ENCODE measurements at regions not wholly inside any gene's neighbourhood (a gene's known extent, or its start where the extent isn't known, plus 50 kb on each side); places are given as distances from the start of the nearest gene placed in this dataset.
A peak's percentile ranks its signal among the peaks of the same experiment; 100 is the strongest.

DNA sequence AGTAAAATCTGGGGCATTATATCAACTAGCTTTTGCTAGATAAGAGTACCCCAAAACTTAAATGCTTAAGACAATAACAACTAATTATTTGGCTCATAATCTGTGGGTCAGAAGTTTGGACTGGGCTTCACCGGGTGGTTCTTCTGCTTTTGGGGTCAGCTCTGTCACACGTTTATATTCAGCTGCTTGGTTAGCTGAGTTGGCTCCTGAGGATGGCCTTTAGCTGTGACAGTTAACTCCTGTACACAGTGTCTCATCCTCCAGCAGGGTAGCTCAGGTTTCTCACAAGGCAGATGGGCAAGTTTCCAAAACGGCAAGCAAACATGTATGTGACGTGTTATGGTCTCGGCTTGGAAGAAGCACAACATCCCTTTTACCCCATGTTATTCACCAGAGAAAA is 488.2 kb downstream of the TLE4 start:
- H3K27ac Mint-ChIP-seq = peak overlapping the region; percentile 15
- Histone ChIP-seq H4K20me1 (ENCODE audit: low read depth) (no peaks in the 10 kb centered on the region), H3K4me3 (no peak overlapping the region), H3K79me2 (ENCODE audit: low read depth) (no peaks in the 10 kb centered on the region), H3K9ac (no peak overlapping the region), H2AFZ (replicated peaks) (no peak overlapping the region), H3K27ac (no peak overlapping the region), H3K9me3 (ENCODE audit: low read depth) (no peaks in the 10 kb centered on the region), H3K36me3 (no peaks in the 10 kb centered on the region), H3F3A (ENCODE audit: low read depth) (peaks cover 11% of the 10 kb centered on the region), H3K27me3 (no peaks in the 10 kb centered on the region), H3K4me1 (peaks cover 29% of the 10 kb centered on the region), H3K4me2 (no peak overlapping the region)
- DNase-seq (ENCODE audit: low spot score) = no peak
- H3K36me3 Mint-ChIP-seq = peaks cover 7% of the 10 kb centered on the region
- TF ChIP-seq, protein P1, sequence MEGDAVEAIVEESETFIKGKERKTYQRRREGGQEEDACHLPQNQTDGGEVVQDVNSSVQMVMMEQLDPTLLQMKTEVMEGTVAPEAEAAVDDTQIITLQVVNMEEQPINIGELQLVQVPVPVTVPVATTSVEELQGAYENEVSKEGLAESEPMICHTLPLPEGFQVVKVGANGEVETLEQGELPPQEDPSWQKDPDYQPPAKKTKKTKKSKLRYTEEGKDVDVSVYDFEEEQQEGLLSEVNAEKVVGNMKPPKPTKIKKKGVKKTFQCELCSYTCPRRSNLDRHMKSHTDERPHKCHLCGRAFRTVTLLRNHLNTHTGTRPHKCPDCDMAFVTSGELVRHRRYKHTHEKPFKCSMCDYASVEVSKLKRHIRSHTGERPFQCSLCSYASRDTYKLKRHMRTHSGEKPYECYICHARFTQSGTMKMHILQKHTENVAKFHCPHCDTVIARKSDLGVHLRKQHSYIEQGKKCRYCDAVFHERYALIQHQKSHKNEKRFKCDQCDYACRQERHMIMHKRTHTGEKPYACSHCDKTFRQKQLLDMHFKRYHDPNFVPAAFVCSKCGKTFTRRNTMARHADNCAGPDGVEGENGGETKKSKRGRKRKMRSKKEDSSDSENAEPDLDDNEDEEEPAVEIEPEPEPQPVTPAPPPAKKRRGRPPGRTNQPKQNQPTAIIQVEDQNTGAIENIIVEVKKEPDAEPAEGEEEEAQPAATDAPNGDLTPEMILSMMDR (IDR thresholded peaks at IDR 0.05) = no peak
- no peak for TF ChIP-seq EZH2phosphoT487 (IDR thresholded peaks at IDR 0.05)
- H3K27me3 Mint-ChIP-seq (ENCODE audit: insufficient read depth, low read depth) = peaks cover 8% of the 10 kb centered on the region
- peaks cover 19% of the 10 kb centered on the region for H3K9me3 Mint-ChIP-seq
- H3K4me1 Mint-ChIP-seq = peaks cover 30% of the 10 kb centered on the region
- H3K4me3 Mint-ChIP-seq = no peak overlapping the region

DNA sequence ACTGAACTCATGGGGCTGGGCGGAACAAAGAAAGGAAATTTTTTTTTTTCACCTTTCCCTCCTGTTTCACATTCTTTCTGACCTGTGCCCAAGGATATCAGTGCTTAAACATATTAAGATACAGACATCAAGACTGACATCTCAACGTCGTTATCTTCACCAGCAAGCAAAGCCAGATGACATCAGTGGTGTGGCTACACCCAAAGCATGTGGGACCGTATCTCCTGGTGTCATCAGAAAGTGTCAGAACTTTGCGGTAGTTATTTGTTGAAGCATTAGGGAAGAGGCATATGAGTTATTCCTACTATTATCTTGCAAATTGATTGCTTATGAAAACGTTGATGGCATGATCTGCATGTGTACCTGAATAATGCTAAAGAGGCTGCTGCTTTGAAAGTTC is 487.4 kb downstream of the TLE4 start:
- H4K20me1 ChIP-seq (ENCODE audit: low read depth) = no peaks in the 10 kb centered on the region
- Mint-ChIP-seq H3K36me3 (peaks cover 7% of the 10 kb centered on the region), H3K4me3 (no peak overlapping the region), H3K9me3 (peaks cover 20% of the 10 kb centered on the region), H3K4me1 (peaks cover 24% of the 10 kb centered on the region), H3K27ac (no peak overlapping the region), H3K27me3 (ENCODE audit: insufficient read depth, low read depth) (peaks cover 8% of the 10 kb centered on the region)
- no peaks in the 10 kb centered on the region for H3K27me3 ChIP-seq
- H3K9me3 ChIP-seq (ENCODE audit: low read depth) = no peaks in the 10 kb centered on the region
- peaks cover 11% of the 10 kb centered on the region for H3F3A ChIP-seq (ENCODE audit: low read depth)
- no peaks in the 10 kb centered on the region for H3K79me2 ChIP-seq (ENCODE audit: low read depth)
- TF ChIP-seq EZH2phosphoT487 (IDR thresholded peaks at IDR 0.05) = no peak
- no peak for TF ChIP-seq EZH2 (IDR thresholded peaks at IDR 0.05)
- TF ChIP-seq, protein P1 (IDR thresholded peaks at IDR 0.05) = no peak
- H3K4me2 ChIP-seq = no peak overlapping the region
- peaks cover 22% of the 10 kb centered on the region for H3K4me1 ChIP-seq
- no peaks in the 10 kb centered on the region for H3K36me3 ChIP-seq
- DNase-seq (ENCODE audit: low spot score) = no peak
- H3K4me3 ChIP-seq = no peak overlapping the region
- no peak overlapping the region for H2AFZ ChIP-seq (replicated peaks)
- no peak overlapping the region for H3K27ac ChIP-seq
- H3K9ac ChIP-seq = no peak overlapping the region

DNA sequence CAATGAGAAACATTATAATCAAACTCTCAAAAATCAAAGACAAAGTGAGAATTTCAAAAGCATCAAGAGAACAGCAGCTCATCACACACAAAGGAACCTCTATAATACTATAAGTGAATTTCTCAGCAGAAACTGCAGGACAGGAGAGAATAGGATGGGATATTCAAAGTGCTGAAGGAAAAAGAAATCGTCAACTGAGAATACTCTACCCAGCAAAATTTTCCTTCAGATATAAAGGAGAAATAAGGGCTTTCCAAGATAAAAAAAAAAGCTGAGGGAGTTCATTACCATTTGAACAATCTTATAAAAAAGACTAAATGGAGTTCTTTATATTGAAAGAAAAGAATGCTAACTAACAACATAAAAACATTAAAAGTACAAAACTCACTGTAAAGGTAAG is 481.1 kb downstream of the TLE4 start:
- Mint-ChIP-seq H3K4me3 (no peak overlapping the region), H3K4me1 (peaks cover 16% of the 10 kb centered on the region), H3K27ac (no peak overlapping the region), H3K36me3 (no peaks in the 10 kb centered on the region), H3K9me3 (peaks cover 32% of the 10 kb centered on the region), H3K27me3 (ENCODE audit: insufficient read depth, low read depth) (peaks cover 5% of the 10 kb centered on the region)
- Histone ChIP-seq H3F3A (ENCODE audit: low read depth) (no peaks in the 10 kb centered on the region), H3K79me2 (ENCODE audit: low read depth) (no peaks in the 10 kb centered on the region), H2AFZ (replicated peaks) (no peak overlapping the region), H4K20me1 (ENCODE audit: low read depth) (no peaks in the 10 kb centered on the region), H3K4me1 (peaks cover 11% of the 10 kb centered on the region), H3K4me2 (no peak overlapping the region), H3K27ac (no peak overlapping the region), H3K36me3 (peaks cover 3% of the 10 kb centered on the region), H3K27me3 (no peaks in the 10 kb centered on the region), H3K4me3 (no peak overlapping the region), H3K9me3 (ENCODE audit: low read depth) (peaks cover 16% of the 10 kb centered on the region), H3K9ac (no peak overlapping the region)
- TF ChIP-seq EZH2phosphoT487 (IDR thresholded peaks at IDR 0.05) = no peak
- TF ChIP-seq, protein P1 (IDR thresholded peaks at IDR 0.05) = no peak
- TF ChIP-seq EZH2 (IDR thresholded peaks at IDR 0.05) = no peak
- DNase-seq (ENCODE audit: low spot score) = no peak

Measured in neural progenitor cell (in vitro differentiated cells).